ENCODE measurements at regions not wholly inside any gene's neighbourhood (a gene's known extent, or its start where the extent isn't known, plus 50 kb on each side); places are given as distances from the start of the nearest gene placed in this dataset.

DNA sequence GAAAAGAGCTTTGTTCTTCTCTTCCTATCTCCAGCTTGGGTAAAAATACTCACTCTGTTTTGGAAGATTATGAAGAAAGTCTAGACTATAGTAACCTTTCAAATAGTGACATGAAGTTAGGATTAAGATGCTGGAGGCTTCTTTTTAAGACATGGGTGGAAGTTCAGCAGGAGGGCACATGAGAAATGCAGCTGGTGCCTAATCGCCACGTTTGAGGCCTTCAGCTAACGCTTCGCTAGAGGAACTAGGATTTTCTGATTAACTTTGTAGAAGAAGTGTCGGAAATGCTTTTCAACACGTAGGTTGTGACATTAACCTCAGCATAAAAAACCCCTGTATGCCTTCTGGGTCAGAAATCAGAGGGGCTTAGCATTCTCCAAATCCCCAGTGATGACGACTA lies 348.1 kb upstream of the MAP3K7 start:
- TF ChIP-seq, protein P1, sequence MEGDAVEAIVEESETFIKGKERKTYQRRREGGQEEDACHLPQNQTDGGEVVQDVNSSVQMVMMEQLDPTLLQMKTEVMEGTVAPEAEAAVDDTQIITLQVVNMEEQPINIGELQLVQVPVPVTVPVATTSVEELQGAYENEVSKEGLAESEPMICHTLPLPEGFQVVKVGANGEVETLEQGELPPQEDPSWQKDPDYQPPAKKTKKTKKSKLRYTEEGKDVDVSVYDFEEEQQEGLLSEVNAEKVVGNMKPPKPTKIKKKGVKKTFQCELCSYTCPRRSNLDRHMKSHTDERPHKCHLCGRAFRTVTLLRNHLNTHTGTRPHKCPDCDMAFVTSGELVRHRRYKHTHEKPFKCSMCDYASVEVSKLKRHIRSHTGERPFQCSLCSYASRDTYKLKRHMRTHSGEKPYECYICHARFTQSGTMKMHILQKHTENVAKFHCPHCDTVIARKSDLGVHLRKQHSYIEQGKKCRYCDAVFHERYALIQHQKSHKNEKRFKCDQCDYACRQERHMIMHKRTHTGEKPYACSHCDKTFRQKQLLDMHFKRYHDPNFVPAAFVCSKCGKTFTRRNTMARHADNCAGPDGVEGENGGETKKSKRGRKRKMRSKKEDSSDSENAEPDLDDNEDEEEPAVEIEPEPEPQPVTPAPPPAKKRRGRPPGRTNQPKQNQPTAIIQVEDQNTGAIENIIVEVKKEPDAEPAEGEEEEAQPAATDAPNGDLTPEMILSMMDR (IDR thresholded peaks at IDR 0.05) = no peak
- Histone ChIP-seq H3K4me3 (no peak overlapping the region), H3K27ac (no peak overlapping the region)
- no peak for DNase-seq (ENCODE audit: low spot score)

DNA sequence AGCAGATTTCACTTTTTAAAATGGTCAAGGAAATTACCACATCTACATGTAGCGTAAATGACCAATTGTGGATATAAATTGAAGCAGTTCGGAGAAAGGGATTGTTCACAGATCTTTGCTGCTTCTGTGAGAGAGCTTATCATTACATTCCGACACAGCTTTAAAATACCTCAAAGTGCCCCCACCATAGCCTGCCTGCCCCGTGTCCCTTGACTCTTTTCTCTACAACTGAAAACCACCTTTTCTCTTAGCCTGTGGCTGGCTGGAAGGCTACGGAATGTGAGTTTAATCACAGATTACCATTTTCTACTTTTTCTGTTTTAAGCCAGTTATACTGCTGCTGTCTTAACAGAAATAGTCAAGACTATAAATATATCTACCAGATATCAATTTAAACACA lies 347.2 kb upstream of the MAP3K7 start:
- no peak for DNase-seq (ENCODE audit: low spot score)
- Histone ChIP-seq H3K4me3 (no peak overlapping the region), H3K27ac (no peak overlapping the region)
- TF ChIP-seq, protein P1 (IDR thresholded peaks at IDR 0.05) = no peak

DNA sequence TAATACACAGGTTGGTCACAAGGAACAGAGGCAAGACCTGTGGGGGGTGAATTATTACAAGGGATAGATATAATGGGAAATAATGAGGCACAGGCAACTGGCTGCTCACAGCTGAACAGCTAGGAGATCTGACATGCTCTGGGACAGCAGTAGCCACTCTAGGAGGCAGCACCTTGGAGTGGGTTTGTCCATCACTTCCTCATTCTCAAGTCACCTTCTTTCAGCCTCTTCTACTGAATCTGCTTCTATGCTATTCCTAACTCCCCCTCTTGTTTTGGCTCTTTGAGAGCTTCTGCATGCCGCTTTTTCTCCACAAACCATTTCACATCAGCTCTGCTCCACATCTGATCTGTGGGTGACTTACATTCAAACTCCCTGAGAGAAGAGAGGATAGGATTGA lies 345.5 kb upstream of the MAP3K7 start:
- DNase-seq (ENCODE audit: low spot score) = no peak
- TF ChIP-seq, protein P1 (IDR thresholded peaks at IDR 0.05) = no peak
- no peak overlapping the region for H3K27ac ChIP-seq
- H3K4me3 ChIP-seq = no peak overlapping the region

DNA sequence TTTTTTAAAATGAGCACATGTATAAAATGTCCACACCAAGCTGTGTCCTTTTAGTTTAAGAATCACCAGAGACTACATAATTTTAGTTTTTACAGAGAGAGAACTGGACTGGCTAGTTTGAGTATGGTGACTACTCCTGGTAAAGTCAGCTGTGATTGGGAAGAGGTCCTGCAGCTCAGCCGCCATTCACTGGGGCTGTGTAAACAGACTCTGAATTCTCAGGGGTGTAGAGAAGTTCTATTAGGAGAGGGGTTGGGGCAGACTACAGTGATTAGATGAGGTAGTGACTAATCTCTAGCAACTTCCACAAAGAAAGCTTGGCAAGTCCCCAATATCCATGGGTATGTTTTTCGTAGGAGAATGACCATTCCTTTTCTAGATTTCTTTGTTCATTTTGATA lies 341.2 kb upstream of the MAP3K7 start:
- Histone ChIP-seq H3K4me3 (no peak overlapping the region), H3K27ac (no peak overlapping the region)
- DNase-seq (ENCODE audit: low spot score) = no peak
- TF ChIP-seq, protein P1 (IDR thresholded peaks at IDR 0.05) = no peak

DNA sequence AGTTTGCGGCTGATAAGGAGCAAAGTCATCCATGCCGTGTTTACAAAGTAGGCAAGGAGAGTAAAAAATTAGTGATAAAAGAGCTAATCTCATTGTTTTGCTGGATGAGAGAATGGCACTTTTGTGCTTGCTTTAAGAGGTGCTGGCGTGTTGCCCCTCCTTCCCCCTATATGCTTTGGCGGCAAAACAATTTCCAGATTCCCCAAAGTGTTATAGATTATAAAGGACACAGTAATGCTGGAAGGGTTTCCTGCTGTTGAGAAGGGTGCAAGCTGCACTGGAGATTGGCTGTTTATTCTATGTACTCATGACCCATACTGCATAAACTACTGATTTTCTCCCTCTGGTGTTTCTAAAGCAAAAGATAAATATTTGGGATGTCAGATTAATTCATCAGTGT lies 338.9 kb upstream of the MAP3K7 start:
- Histone ChIP-seq H3K27ac (no peak overlapping the region), H3K4me3 (no peak overlapping the region)
- TF ChIP-seq, protein P1 (IDR thresholded peaks at IDR 0.05) = no peak
- DNase-seq (ENCODE audit: low spot score) = no peak

DNA sequence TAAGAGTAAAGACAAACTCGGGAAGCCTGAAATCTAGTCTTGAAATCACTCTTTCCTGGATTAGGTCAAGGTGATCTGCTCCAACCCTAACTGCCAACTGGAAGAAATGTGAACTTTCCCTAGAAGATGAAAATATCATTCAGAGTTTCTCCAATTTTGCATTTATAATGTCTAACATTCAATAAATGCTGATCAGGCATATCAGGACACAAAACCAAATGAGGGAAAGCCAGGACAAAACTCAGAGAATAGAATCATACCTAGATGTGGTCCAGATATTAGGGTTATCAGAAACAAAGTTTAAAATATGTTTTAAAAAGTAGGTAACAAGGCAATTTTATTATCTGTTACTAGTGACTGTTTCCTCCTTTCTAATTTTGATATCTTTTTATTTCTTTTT lies 335.5 kb upstream of the MAP3K7 start:
- TF ChIP-seq, protein P1 (IDR thresholded peaks at IDR 0.05) = no peak
- Histone ChIP-seq H3K27ac (no peak overlapping the region), H3K4me3 (no peak overlapping the region)
- DNase-seq (ENCODE audit: low spot score) = no peak

DNA sequence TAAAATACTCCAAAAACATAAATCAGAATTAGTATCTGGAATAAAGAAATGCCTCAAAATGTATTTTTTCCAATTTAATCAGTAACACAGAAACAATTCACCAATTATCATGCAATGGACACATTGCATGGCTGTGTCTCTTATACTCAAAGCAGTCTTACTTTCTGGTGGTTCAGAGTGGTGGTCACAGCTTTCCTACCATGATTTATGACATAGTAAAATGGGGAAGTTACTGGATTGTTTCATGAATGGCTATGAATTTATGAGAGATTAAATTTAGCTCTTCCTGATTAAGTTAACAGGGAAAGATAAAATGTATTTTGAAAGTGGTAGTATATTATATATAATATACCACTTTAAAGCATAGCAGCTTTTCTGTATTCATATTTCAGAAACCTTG lies 331.5 kb upstream of the MAP3K7 start:
- Histone ChIP-seq H3K27ac (no peak overlapping the region), H3K4me3 (no peak overlapping the region)
- TF ChIP-seq, protein P1 (IDR thresholded peaks at IDR 0.05) = no peak
- no peak for DNase-seq (ENCODE audit: low spot score)
